ENCODE measurements at regions not wholly inside any gene's neighbourhood (a gene's known extent, or its start where the extent isn't known, plus 50 kb on each side); places are given as distances from the start of the nearest gene placed in this dataset.

- TF ChIP-seq POLR2A (IDR thresholded peaks at IDR 0.05; ENCODE audit: low read depth, low read length), result no peak
- FAIRE-seq (no peak), DNase-seq (ENCODE audit: insufficient read length, low spot score) (no peak)
Observed at GRCh38 chr9:10674586-10674985, 61.8 kb upstream of the PTPRD start.

DNA sequence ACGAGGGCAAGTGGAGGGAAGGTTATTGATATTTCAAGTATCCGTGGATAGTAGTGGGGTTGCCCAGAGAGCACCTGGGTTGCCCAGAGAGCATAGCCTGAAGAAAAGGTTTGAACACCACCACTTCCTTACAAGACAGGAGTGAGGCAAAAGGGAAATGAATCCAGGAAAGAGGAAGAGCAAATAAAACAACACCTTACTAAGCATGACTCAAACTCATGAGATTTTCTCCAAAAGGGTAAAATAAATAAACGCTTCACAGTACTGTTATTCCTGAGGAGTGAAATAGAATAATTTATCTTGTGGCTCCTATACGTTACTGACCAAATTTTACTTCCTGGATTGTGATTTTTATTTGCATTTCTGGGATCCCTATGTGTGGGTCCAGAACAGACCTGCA, 65.2 kb upstream of the PTPRD start:
- DNase-seq (ENCODE audit: insufficient read length, low spot score), result no peak
- TF ChIP-seq POLR2A (IDR thresholded peaks at IDR 0.05; ENCODE audit: low read depth, low read length), result no peak
- no peak for FAIRE-seq

DNA sequence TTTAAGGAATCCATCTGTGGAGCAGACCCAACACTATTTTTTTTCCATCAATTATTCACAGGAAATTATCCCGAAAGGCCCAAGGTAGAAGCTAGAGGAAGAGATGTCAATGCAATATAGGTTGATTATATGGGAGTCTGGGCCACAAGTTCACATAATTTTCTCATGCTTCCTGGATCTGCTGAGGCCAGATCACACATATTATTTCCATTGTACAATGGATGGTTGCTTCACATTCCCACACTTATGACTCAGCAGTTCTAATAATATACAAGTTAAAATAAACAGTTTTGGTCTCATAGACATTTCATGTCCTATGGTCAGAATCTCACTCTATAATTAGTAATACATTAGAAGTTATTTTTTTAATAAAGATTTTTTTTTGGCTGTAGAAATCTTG, 66.0 kb upstream of the PTPRD start:
- FAIRE-seq (no peak), DNase-seq (ENCODE audit: insufficient read length, low spot score) (no peak)
- TF ChIP-seq POLR2A (IDR thresholded peaks at IDR 0.05; ENCODE audit: low read depth, low read length), result no peak

DNA sequence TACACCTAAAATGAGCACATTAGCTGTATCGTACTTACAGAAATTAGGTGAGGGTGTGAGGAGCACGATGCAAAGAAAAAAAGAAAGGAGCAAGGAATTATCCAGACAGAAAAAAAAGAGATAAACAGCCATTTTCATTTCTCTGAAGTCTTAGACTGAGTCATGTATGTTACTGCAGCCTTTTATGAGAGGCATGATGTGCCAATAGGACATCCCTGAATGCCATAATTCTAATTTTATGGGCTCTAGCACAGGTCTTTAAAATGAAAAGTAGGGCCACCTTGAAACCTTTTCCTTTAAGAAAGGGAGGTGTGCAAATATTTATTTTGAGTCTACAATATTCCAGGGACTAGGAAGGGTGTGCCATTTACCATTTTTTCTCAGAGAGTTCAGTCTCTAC, 74.1 kb upstream of the PTPRD start:
- no peak for TF ChIP-seq POLR2A (IDR thresholded peaks at IDR 0.05; ENCODE audit: low read depth, low read length)
- DNase-seq (ENCODE audit: insufficient read length, low spot score) (no peak), FAIRE-seq (no peak)

DNA sequence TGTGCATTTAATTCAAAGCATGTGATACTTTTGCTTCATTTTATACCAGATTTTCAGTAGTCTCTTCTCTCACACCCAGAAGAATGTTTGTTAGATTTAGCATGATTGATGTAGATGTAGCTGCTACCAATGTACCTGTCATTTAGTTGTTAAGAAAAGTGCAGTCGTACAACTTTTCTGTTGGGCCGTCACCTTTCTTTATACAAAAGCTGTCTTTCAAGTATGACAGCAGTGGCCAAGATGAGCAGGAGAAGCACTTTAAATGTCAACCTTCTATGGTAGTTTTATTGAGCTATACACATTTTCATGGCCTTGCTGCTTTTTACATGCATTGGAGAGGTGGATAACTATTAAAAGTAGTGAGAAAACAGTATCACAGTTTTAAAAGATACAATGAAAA, 77.7 kb upstream of the PTPRD start:
- no peak for FAIRE-seq
- no peak for DNase-seq (ENCODE audit: insufficient read length, low spot score)
- TF ChIP-seq POLR2A (IDR thresholded peaks at IDR 0.05; ENCODE audit: low read depth, low read length), result no peak

GRCh38 chr9:10697044-10697443, 84.2 kb upstream of the PTPRD start:
- no peak for DNase-seq (ENCODE audit: insufficient read length, low spot score)
- TF ChIP-seq POLR2A (IDR thresholded peaks at IDR 0.05; ENCODE audit: low read depth, low read length), result no peak
- no peak for FAIRE-seq

- DNase-seq (ENCODE audit: insufficient read length, low spot score) (no peak), FAIRE-seq (no peak)
- TF ChIP-seq POLR2A (IDR thresholded peaks at IDR 0.05; ENCODE audit: low read depth, low read length), result no peak
Observed at GRCh38 chr9:10700291-10700690, 87.5 kb upstream of the PTPRD start.

- no peak for TF ChIP-seq POLR2A (IDR thresholded peaks at IDR 0.05; ENCODE audit: low read depth, low read length)
- FAIRE-seq (no peak), DNase-seq (ENCODE audit: insufficient read length, low spot score) (no peak)
Observed at GRCh38 chr9:10700915-10701314, 88.1 kb upstream of the PTPRD start.

DNA sequence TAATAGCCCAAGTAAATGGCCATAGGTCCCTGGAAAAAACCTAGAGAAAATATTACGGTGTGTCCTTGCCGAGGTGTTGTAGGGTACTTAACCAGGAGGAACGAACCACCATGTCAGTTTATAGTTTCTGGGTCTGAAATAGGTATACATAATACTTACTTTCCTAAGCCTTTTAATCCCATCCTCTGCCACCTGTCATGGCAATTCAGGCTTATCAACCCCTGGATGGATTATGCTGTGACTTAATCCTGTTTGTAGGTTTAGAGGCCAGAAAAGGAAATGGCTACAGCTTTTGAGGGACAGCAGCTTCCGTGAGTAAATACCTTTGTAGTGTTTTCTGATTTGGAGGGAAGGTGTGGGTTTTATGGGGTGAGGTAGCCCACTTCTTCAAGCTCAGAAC, 89.1 kb upstream of the PTPRD start:
- no peak for TF ChIP-seq POLR2A (IDR thresholded peaks at IDR 0.05; ENCODE audit: low read depth, low read length)
- no peak for DNase-seq (ENCODE audit: insufficient read length, low spot score)
- FAIRE-seq, result no peak

DNA sequence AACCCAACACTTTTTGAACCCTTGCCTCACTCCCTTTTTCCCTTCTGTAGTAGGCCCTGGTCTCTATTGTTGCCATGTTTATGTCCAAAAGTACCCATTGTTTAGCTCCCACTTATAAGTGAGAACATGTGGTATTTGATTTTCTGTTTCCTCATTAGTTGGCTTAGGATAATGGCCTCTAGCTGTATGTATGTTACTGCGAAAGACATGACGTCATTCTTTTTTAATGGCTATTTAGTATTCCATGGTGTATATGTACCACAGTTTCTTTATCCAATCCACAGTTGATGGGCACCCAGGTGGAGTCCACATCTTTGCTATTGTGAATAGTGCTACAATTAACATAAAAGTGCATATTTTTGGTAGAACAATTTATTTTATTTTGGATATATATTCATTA, 90.3 kb upstream of the PTPRD start:
- no peak for TF ChIP-seq POLR2A (IDR thresholded peaks at IDR 0.05; ENCODE audit: low read depth, low read length)
- DNase-seq (ENCODE audit: insufficient read length, low spot score) (no peak), FAIRE-seq (no peak)

DNA sequence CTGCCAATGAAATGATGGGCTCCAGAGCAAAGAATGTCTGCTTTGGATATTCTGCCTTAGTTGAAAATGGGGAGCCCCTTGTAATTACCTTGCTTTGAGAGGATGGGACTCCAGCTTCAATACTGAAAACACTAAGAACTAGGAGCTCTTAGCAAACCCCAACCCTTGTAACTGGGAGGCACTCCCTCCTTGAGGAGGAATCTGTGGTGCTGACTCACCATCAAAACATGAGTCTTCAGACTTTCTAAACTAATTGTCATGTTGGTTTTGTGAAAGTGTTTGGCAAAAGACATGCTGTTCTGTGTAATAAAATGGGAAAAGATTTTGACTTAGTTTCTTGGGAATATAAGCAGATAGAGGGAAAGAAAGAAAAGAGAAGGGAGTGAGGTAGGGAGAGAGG, 91.9 kb upstream of the PTPRD start:
- no peak for TF ChIP-seq POLR2A (IDR thresholded peaks at IDR 0.05; ENCODE audit: low read depth, low read length)
- DNase-seq (ENCODE audit: insufficient read length, low spot score) (peak; percentile 6), FAIRE-seq (peak; percentile 88)

GRCh38 chr9:10705383-10705782, 92.6 kb upstream of the PTPRD start:
- no peak for TF ChIP-seq POLR2A (IDR thresholded peaks at IDR 0.05; ENCODE audit: low read depth, low read length)
- DNase-seq (ENCODE audit: insufficient read length, low spot score), result no peak
- FAIRE-seq, result no peak

GRCh38 chr9:10706788-10707187, 94.0 kb upstream of the PTPRD start:
- TF ChIP-seq POLR2A (IDR thresholded peaks at IDR 0.05; ENCODE audit: low read depth, low read length), result no peak
- FAIRE-seq (no peak), DNase-seq (ENCODE audit: insufficient read length, low spot score) (no peak)

- no peak for TF ChIP-seq POLR2A (IDR thresholded peaks at IDR 0.05; ENCODE audit: low read depth, low read length)
- DNase-seq (ENCODE audit: insufficient read length, low spot score), result no peak
- FAIRE-seq, result no peak
Observed at GRCh38 chr9:10721301-10721700, 108.5 kb upstream of the PTPRD start.

DNA sequence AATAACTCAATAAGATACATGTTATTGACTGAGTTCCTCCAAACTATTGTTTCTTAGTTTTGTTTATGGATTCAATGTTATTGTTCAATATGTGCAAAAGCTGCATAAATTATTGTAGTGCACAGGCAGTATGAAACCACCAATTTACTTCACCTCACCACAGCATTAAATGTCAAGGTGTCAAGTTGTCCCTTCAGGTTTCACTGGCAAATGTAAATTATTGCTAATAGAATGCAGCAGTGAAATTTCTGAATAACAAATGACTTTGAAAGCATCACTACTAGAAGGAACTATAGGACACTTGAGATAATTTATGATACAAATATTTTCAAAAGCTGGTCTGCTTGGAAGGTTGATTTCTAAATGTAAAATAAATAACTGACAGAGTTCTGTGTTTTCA, 116.4 kb upstream of the PTPRD start:
- FAIRE-seq (no peak), DNase-seq (ENCODE audit: insufficient read length, low spot score) (no peak)
- no peak for TF ChIP-seq POLR2A (IDR thresholded peaks at IDR 0.05; ENCODE audit: low read depth, low read length)

GRCh38 chr9:10744669-10745068, 131.9 kb upstream of the PTPRD start:
- no peak for FAIRE-seq
- DNase-seq (ENCODE audit: insufficient read length, low spot score), result no peak
- TF ChIP-seq POLR2A (IDR thresholded peaks at IDR 0.05; ENCODE audit: low read depth, low read length), result no peak

Measured in H54 (cell line).